ENCODE measurements at regions not wholly inside any gene's neighbourhood (a gene's known extent, or its start where the extent isn't known, plus 50 kb on each side); places are given as distances from the start of the nearest gene placed in this dataset.
"Not testable (repeated sequence)": the region's sequence is repeated elsewhere in the genome, so short reads cannot be mapped to it uniquely, and the experiment has no call there.

DNA sequence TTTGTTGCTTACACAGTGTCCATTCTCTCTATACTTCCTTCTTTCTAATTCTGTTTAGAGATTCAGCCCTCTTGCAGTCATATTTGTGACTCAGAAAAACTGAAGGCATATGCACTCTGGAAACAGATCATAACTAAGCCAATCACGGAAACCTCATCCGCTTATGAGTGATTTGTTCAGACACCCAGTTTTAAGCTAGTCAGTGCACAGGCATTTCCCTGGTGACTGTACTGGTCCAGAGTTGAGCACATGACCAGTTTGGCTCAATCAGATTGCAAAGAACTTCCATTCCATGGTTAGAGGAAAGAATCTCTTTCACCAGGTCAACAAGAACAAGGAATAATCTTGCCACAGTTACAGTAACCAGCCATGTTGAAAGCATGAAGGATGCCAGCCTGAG lies 69.2 kb upstream of the SGIP1 start:
- no peak for TF ChIP-seq MYC (IDR thresholded peaks at IDR 0.05; ENCODE audit: low read depth, low read length)
- TF ChIP-seq CTCF (IDR thresholded peaks at IDR 0.05; ENCODE audit: low read depth, low read length), result no peak
- TF ChIP-seq POLR2A (IDR thresholded peaks at IDR 0.05; ENCODE audit: extremely low read depth, insufficient read length), result no peak
- TF ChIP-seq, protein P1, sequence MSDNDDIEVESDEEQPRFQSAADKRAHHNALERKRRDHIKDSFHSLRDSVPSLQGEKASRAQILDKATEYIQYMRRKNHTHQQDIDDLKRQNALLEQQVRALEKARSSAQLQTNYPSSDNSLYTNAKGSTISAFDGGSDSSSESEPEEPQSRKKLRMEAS (IDR thresholded peaks at IDR 0.05; ENCODE audit: low read depth, low read length), result no peak
- no peak for DNase-seq (ENCODE audit: low read depth)
- H3K4me3 ChIP-seq (ENCODE audit: low read depth, low read length), result no peak overlapping the region

DNA sequence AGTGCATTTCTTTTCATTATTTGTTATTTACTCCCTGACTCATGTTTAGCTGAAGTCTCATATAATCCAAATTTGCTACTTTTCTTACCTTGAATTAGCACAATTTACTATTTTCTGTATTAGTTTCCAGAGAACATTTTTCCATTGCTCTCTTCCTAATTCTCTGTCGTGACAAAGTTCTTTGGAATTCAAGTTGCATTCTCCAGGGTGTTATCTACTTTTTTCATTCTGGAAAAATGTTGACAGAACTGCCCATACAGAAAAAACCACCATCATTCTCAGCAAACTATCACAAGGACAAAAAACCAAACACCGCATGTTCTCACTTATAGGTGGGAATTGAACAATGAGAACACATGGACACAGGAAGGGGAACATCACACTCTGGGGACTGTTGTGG lies 67.3 kb upstream of the SGIP1 start:
- DNase-seq (ENCODE audit: low read depth); H3K4me3 ChIP-seq (ENCODE audit: low read depth, low read length): not testable (repeated sequence)

DNA sequence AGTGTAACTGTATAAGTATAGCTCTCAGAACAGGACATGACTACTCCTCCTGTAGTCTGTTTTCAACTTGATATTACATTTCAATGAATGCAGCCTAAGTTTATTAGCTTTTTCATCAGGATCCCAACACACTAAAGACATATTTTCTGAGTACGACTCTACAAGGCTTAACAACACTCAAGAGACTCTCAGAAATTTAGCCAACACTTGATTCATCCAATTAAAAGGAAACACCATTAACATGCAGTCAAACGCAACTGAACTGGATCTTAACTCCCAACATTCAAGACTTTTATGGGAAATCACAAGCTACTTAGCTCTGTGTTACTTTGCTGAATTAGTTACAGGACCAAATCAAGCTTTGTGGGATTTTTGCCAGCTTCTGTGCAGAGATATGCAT lies 65.2 kb upstream of the SGIP1 start:
- no peak overlapping the region for H3K4me3 ChIP-seq (ENCODE audit: low read depth, low read length)
- DNase-seq (ENCODE audit: low read depth), result no peak
- TF ChIP-seq MYC (IDR thresholded peaks at IDR 0.05; ENCODE audit: low read depth, low read length), result no peak
- TF ChIP-seq, protein P1 (IDR thresholded peaks at IDR 0.05; ENCODE audit: low read depth, low read length), result no peak
- TF ChIP-seq CTCF (IDR thresholded peaks at IDR 0.05; ENCODE audit: low read depth, low read length), result no peak
- no peak for TF ChIP-seq POLR2A (IDR thresholded peaks at IDR 0.05; ENCODE audit: extremely low read depth, insufficient read length)

DNA sequence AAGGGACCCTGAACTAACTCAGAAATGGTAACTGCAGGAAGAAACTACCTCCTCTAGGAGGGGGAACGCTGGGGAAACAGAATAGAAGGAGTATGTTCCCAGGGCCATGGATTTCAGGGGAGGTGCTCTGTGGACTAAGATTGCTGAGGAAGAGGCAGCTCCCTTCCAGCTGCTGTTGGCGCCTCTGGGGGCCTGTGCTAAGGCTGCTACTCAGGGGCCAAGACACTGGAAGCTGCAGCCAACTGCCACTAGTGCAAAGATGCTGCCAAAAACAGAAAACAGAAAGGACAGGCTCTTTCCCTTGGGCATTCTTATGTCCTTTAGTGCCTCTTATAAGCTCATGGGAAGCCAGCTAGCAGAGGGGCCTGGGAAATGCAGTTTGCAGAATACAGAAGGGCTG lies 58.0 kb upstream of the SGIP1 start:
- no peak for TF ChIP-seq MYC (IDR thresholded peaks at IDR 0.05; ENCODE audit: low read depth, low read length)
- TF ChIP-seq POLR2A (IDR thresholded peaks at IDR 0.05; ENCODE audit: extremely low read depth, insufficient read length), result no peak
- TF ChIP-seq, protein P1 (IDR thresholded peaks at IDR 0.05; ENCODE audit: low read depth, low read length), result no peak
- TF ChIP-seq CTCF (IDR thresholded peaks at IDR 0.05; ENCODE audit: low read depth, low read length), result no peak
- no peak overlapping the region for H3K4me3 ChIP-seq (ENCODE audit: low read depth, low read length)
- no peak for DNase-seq (ENCODE audit: low read depth)

DNA sequence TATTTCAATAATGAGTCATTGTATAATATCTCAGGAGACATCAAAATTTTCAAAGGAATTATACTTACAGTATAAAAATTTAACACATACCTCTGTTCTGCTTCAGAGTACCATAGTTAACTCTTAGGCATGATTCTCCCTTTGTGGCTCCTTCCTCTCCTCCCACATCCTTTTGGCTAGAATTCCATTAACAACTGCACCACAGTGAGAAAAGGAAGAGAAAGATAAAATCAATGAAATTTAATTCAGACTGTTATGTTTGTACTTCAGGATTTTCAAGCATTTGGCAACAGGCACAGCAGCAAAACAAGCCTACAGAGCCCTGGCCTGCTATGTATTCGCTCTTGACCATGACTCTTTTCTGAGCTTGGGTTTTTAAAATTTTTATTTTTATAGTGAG lies 57.2 kb upstream of the SGIP1 start:
- H3K4me3 ChIP-seq (ENCODE audit: low read depth, low read length), result no peak overlapping the region
- TF ChIP-seq MYC (IDR thresholded peaks at IDR 0.05; ENCODE audit: low read depth, low read length) (no peak), CTCF (IDR thresholded peaks at IDR 0.05; ENCODE audit: low read depth, low read length) (no peak), POLR2A (IDR thresholded peaks at IDR 0.05; ENCODE audit: extremely low read depth, insufficient read length) (no peak)
- TF ChIP-seq, protein P1 (IDR thresholded peaks at IDR 0.05; ENCODE audit: low read depth, low read length), result no peak
- no peak for DNase-seq (ENCODE audit: low read depth)

DNA sequence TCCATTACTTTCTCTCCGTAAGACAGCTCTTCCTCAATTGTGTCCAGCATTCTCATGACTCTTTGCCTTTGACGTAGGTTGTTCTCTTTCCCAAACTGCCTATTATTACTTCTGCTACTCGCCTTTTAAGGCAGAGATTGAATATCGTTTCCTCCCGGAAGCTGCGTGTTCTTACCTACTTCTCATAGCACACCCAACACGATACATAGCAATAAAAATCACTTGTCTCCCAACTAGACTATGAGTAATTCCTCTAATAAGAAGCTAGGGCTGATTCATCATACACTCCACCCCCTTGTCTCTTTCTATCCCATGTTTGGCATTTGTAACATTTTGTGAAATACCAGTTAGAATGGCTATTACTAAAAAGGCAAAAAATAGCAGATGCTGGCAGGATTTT lies 55.8 kb upstream of the SGIP1 start:
- DNase-seq (ENCODE audit: low read depth), result no peak
- no peak overlapping the region for H3K4me3 ChIP-seq (ENCODE audit: low read depth, low read length)
- TF ChIP-seq, protein P1 (IDR thresholded peaks at IDR 0.05; ENCODE audit: low read depth, low read length), result no peak
- TF ChIP-seq POLR2A (IDR thresholded peaks at IDR 0.05; ENCODE audit: extremely low read depth, insufficient read length), result no peak
- no peak for TF ChIP-seq MYC (IDR thresholded peaks at IDR 0.05; ENCODE audit: low read depth, low read length)
- no peak for TF ChIP-seq CTCF (IDR thresholded peaks at IDR 0.05; ENCODE audit: low read depth, low read length)

Data from NB4 (cell line).